Vagina (tissue), 2 donors: ENCODE measurements at regions not wholly inside any gene's neighbourhood (a gene's known extent, or its start where the extent isn't known, plus 50 kb on each side); places are given as distances from the start of the nearest gene placed in this dataset.
"Not testable (repeated sequence)": the region's sequence is repeated elsewhere in the genome, so short reads cannot be mapped to it uniquely, and the experiment has no call there.

Experiments
- DNase-seq, 2 donors: peaks; one replicate each; pipeline ENCODE4 v3.0.0-alpha.2; 2017; ENCODE audit errors: extremely low spot score in 2 of 2
- H3K27ac ChIP-seq: fragments of 200-600 bp; sonication (generic); one replicate; pipeline ENCODE4 v1.5.1; 2019
- H3K27me3 ChIP-seq: fragments of 200-600 bp; sonication (generic); one replicate; pipeline ENCODE4 v1.5.1; 2019
- H3K36me3 ChIP-seq, 2 donors: fragments of 200-600 bp; sonication (generic); one replicate each; pipeline ENCODE4 v1.5.1; 2017 to 2019
- H3K4me1 ChIP-seq: fragments of 200-600 bp; sonication (generic); one replicate; pipeline ENCODE4 v1.5.1; 2019
- H3K4me3 ChIP-seq, 2 donors: fragments of 200-600 bp; sonication (generic); 1 replicate in 1 of 2; 2 replicates in 1 of 2; pipeline ENCODE4 v1.5.1; 2016 to 2019
- H3K9me3 ChIP-seq: fragments of 200-600 bp; sonication (generic); one replicate; pipeline ENCODE4 v1.5.1; 2019
- POLR2A ChIP-seq, 2 donors: fragments of 450-650 bp; IDR thresholded peaks; one replicate each; pipeline ENCODE4 v1.6.1; 2017; ENCODE audit warnings: antibody characterized with exemption in 2 of 2, mild to moderate bottlenecking in 2 of 2, moderate library complexity in 2 of 2
- POLR2AphosphoS5 ChIP-seq, 2 donors: sonication (generic); formaldehyde crosslinking; IDR thresholded peaks; one replicate each; pipeline ENCODE4 v1.9.0; 2017; ENCODE audit warnings: antibody characterized with exemption in 2 of 2, mild to moderate bottlenecking in 2 of 2, low read depth in 1 of 2; ENCODE audit not compliant: insufficient read depth in 1 of 2
- intact Hi-C: fragments of 100-400 bp; cut with DNase I; formaldehyde crosslinking; loops from one replicate; pipeline ENCODE4 v1.15.1; 2023
- TF ChIP-seq, protein P1 (sequence below), 3 experiments: fragments of 450-650 bp in 2 of 3; fragments of 200-600 bp in 1 of 3; sonication (generic) in 1 of 3; IDR thresholded peaks; one replicate each; pipeline ENCODE4 v1.5.1; 2017 to 2019; ENCODE audit warnings: antibody characterized with exemption in 3 of 3, mild to moderate bottlenecking in 2 of 3, moderate library complexity in 2 of 3

DNA sequence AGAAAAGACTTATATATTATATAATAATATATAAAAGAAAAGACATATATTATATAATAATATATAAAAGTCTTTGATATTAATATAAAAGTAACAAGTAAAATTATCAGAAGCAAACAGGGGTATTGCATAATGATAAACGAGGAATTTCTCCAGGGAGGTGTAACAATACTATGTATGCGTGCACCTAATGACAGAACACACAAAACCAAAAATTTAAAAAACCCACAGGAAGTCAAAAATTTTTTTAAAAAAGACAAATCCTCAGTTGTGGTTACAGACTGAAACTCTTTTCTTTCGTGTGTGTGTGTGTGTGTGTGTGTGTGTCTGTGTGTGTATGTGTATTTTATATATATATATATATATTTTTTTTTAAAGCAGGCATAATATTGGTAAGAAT is 279.2 kb upstream of the DPP6 start:
- H3K9me3 ChIP-seq: no peaks in the 10 kb centered on the region
- no peak overlapping the region for H3K27ac ChIP-seq
- intact Hi-C loops: no loop called here
- no peaks in the 10 kb centered on the region for H3K36me3 ChIP-seq
- H3K4me3 ChIP-seq: no peak overlapping the region
- DNase-seq: no peak
- TF ChIP-seq POLR2A (IDR thresholded peaks at IDR 0.05): no peak
- TF ChIP-seq, protein P1, sequence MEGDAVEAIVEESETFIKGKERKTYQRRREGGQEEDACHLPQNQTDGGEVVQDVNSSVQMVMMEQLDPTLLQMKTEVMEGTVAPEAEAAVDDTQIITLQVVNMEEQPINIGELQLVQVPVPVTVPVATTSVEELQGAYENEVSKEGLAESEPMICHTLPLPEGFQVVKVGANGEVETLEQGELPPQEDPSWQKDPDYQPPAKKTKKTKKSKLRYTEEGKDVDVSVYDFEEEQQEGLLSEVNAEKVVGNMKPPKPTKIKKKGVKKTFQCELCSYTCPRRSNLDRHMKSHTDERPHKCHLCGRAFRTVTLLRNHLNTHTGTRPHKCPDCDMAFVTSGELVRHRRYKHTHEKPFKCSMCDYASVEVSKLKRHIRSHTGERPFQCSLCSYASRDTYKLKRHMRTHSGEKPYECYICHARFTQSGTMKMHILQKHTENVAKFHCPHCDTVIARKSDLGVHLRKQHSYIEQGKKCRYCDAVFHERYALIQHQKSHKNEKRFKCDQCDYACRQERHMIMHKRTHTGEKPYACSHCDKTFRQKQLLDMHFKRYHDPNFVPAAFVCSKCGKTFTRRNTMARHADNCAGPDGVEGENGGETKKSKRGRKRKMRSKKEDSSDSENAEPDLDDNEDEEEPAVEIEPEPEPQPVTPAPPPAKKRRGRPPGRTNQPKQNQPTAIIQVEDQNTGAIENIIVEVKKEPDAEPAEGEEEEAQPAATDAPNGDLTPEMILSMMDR (IDR thresholded peaks at IDR 0.05): no peak
- no peak for TF ChIP-seq POLR2AphosphoS5 (IDR thresholded peaks at IDR 0.05; ENCODE audit: insufficient read depth in 1 of 2, low read depth in 1 of 2)
- no peaks in the 10 kb centered on the region for H3K4me1 ChIP-seq
- H3K27me3 ChIP-seq: no peaks in the 10 kb centered on the region

DNA sequence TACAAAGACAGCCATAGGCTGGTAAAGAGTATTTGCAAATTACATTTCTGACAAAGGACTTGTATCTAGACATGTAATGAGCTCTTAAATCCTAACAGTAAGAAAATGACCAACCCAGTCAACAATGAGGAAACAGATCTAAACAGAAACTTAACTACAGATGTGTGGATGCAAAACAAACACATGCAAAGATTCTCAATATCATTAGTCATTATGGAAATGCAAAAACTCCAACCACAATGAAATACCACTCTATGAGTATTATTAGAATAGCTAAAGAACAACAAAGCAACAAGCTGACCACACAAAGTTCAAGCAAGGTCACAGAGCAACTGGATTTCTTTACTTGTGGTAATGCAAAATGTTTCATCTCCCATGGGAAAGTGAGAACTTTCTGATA is 275.3 kb upstream of the DPP6 start:
- DNase-seq, H3K36me3 ChIP-seq, H3K27me3 ChIP-seq, H3K27ac ChIP-seq, H3K4me3 ChIP-seq, H3K9me3 ChIP-seq, H3K4me1 ChIP-seq, intact Hi-C loops: not testable (repeated sequence)

DNA sequence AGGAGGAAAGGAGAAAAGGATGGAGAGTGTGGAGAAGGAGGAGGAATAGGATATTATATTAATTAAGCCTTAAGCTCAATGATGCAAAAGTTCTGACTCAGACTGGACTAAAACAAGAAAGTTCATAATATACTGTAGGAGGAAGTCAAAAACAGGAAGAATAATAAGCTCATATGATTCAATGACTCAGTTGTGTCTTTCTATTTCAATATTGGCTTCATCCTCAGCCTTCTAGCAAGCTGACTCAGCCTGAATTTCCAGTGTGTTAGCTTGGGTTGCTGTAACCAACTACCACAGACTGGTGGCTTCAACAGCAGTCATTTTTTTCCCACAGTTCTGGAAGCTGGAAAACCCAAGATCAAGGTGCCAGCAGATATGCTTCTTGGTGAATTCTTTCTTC is 254.8 kb upstream of the DPP6 start:
- H3K4me1 ChIP-seq, H3K4me3 ChIP-seq, H3K27me3 ChIP-seq, DNase-seq, H3K36me3 ChIP-seq, H3K27ac ChIP-seq, intact Hi-C loops, H3K9me3 ChIP-seq: not testable (repeated sequence)

DNA sequence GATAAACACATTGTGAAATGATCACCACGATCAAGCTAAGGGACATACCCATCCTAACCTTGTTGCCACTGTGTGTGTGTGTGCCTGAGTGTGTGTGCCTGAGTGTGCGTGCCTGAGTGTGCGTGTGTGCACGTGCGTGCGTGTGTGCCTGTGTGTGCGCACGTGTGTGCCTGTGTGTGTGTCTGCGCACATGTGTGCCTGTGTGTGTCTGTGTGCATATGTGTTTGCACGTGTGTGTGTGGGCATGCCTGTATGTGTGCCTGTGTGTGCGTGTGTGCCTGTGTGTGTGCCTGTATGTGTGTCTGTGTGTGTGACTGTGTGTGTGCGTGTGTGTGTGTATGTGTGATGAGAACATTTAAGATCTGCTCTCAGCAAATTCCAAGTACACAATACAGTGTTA is 244.1 kb upstream of the DPP6 start:
- Histone ChIP-seq H3K4me1 (no peaks in the 10 kb centered on the region), H3K27me3 (no peaks in the 10 kb centered on the region), H3K27ac (no peak overlapping the region), H3K36me3 (no peaks in the 10 kb centered on the region), H3K9me3 (no peaks in the 10 kb centered on the region), H3K4me3 (no peak overlapping the region)
- TF ChIP-seq, protein P1 (IDR thresholded peaks at IDR 0.05): no peak
- TF ChIP-seq POLR2AphosphoS5 (IDR thresholded peaks at IDR 0.05; ENCODE audit: insufficient read depth in 1 of 2, low read depth in 1 of 2): no peak
- TF ChIP-seq POLR2A (IDR thresholded peaks at IDR 0.05): no peak
- intact Hi-C loops: no loop called here
- DNase-seq: no peak

DNA sequence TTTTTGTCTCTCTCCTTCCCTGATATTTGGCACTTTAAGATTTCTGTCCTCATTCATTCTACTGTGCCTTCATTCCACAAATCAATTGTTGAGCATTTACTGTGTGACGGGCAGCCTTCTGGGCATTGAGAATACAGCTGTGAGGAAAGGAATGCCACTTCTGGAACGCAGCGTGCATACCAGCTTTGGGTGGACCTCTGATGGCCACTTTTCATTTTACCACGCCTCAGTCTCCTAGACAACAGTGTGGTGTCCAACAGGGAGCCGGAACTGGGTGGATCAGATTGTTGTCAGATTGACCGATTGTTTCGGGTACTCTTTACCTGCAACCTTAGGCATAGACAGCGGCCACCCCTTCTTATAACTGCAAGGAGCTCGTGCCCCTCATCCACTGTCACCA is 222.7 kb upstream of the DPP6 start:
- H3K27ac ChIP-seq: no peak overlapping the region
- no peaks in the 10 kb centered on the region for H3K27me3 ChIP-seq
- intact Hi-C loops: no loop called here
- H3K4me1 ChIP-seq: no peaks in the 10 kb centered on the region
- H3K9me3 ChIP-seq: no peaks in the 10 kb centered on the region
- TF ChIP-seq, protein P1 (IDR thresholded peaks at IDR 0.05): no peak
- no peak for TF ChIP-seq POLR2A (IDR thresholded peaks at IDR 0.05)
- TF ChIP-seq POLR2AphosphoS5 (IDR thresholded peaks at IDR 0.05; ENCODE audit: insufficient read depth in 1 of 2, low read depth in 1 of 2): no peak
- no peak overlapping the region for H3K4me3 ChIP-seq
- no peak for DNase-seq
- H3K36me3 ChIP-seq: no peaks in the 10 kb centered on the region

DNA sequence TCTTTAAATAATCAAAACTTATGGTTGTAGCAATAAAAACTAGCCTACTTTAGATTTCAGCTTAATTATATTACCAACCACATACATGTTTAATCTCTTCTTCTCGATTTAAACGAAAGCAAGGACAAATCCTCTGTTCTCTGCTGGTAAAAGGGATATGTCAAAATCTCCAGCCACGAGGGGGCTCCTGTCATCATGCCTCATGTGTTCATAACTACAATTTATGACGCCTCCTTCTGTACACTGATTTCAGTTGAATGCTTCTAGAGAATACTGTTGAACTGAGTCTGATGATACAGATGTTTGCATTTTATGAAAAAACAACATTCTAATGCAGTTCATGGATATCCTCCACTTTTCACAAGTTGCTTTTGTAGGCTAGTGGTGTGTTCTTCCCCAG is 220.0 kb upstream of the DPP6 start:
- no peaks in the 10 kb centered on the region for H3K9me3 ChIP-seq
- no peak overlapping the region for H3K4me3 ChIP-seq
- DNase-seq: no peak
- no peaks in the 10 kb centered on the region for H3K4me1 ChIP-seq
- intact Hi-C loops: no loop called here
- no peak overlapping the region for H3K27ac ChIP-seq
- no peak for TF ChIP-seq POLR2AphosphoS5 (IDR thresholded peaks at IDR 0.05; ENCODE audit: insufficient read depth in 1 of 2, low read depth in 1 of 2)
- TF ChIP-seq POLR2A (IDR thresholded peaks at IDR 0.05): no peak
- TF ChIP-seq, protein P1 (IDR thresholded peaks at IDR 0.05): no peak
- no peaks in the 10 kb centered on the region for H3K36me3 ChIP-seq
- no peaks in the 10 kb centered on the region for H3K27me3 ChIP-seq
